Stimulated activated naive CD8-positive, alpha-beta T cell treated with anti-CD3 and anti-CD28 coated beads, Interleukin-15, Interleukin-2, amounts not matched to agents 100 ng/mL and 50 ng/mL, for 24 hours (primary cell): ENCODE measurements at regions not wholly inside any gene's neighbourhood (a gene's known extent, or its start where the extent isn't known, plus 50 kb on each side); places are given as distances from the start of the nearest gene placed in this dataset.
"Not testable (repeated sequence)": the region's sequence is repeated elsewhere in the genome, so short reads cannot be mapped to it uniquely, and the experiment has no call there.

Source experiments
- H3K27ac Mint-ChIP-seq: one replicate; pipeline ENCODE4 v1.8.0; 2021; ENCODE audit warnings: mild to moderate bottlenecking, mixed read lengths
- H3K27me3 Mint-ChIP-seq: one replicate; pipeline ENCODE4 v1.8.0; 2021; ENCODE audit warnings: mixed read lengths
- H3K36me3 Mint-ChIP-seq: one replicate; pipeline ENCODE4 v1.8.0; 2021; ENCODE audit warnings: low read depth, mixed read lengths
- H3K4me1 Mint-ChIP-seq: one replicate; pipeline ENCODE4 v1.8.0; 2021; ENCODE audit warnings: low read depth, mixed read lengths
- H3K4me3 Mint-ChIP-seq: one replicate; pipeline ENCODE4 v1.8.0; 2021; ENCODE audit warnings: mild to moderate bottlenecking, mixed read lengths
- H3K9me3 Mint-ChIP-seq: one replicate; pipeline ENCODE4 v1.8.0; 2021; ENCODE audit warnings: mixed read lengths

DNA sequence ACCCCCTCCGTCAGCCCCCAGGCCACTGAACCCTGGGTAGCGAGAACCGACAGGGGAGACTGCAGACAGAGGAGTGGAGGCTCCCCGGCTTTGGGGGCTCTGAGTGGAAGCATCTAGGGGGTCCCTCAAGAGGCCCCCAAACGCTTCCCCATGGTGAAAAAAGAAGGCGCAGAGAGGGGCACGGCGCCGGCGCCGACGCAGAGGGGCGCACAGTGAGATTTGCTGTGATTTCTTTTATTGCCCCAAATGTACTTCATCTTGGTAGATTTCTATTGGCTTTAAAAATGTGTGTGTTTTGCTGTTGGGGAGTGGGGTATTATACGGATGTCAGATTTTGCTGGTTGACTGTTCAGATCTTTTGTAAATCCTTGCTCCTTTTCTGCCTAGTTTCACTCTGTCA is 392.9 kb downstream of the GOLGA6L6 start:
- H3K4me1 Mint-ChIP-seq, H3K27me3 Mint-ChIP-seq, H3K36me3 Mint-ChIP-seq, H3K27ac Mint-ChIP-seq, H3K9me3 Mint-ChIP-seq, H3K4me3 Mint-ChIP-seq: not testable (repeated sequence)

GRCh38 chr15:20148008-20148407 is 393.6 kb downstream of the GOLGA6L6 start:
- not testable (repeated sequence) for H3K27ac Mint-ChIP-seq, H3K36me3 Mint-ChIP-seq, H3K4me1 Mint-ChIP-seq, H3K4me3 Mint-ChIP-seq, H3K27me3 Mint-ChIP-seq, H3K9me3 Mint-ChIP-seq

DNA sequence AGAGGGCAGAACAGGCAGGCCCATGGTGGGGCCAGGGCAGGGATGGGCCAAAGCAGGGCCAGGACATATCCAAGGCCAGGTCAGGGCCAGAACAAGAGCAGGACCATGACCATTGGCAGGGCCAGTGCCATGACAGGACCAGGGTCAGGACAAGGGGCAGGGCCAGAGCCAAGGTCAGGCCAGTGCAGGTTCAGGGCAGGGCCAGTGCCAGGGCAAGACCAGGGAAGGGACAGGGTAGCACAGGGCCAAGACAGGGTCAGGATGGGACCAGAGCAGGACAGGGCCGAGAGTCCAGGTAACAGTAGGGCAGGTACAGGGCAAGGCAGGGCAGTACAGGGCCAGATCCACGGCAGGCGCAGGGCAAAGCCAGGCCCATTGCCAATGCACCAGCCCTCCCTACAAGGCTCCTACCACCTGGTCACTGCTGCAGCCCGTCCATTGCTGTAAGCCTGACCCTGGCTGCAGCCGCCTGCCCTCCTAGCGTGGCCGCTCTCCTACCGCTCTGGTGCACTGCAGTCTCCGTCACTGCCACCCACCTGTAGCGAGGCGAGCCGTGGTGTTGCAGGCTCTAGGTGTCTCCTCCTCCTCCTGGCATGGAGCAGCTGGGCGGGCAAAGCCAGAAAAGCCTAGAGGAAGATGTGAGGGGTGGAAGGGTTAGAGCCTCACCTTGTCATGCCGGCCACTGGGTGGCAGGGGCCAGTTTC is 397.1 kb downstream of the GOLGA6L6 start:
- H3K36me3 Mint-ChIP-seq, H3K27ac Mint-ChIP-seq, H3K27me3 Mint-ChIP-seq, H3K4me3 Mint-ChIP-seq, H3K4me1 Mint-ChIP-seq, H3K9me3 Mint-ChIP-seq: not testable (repeated sequence)

- H3K9me3 Mint-ChIP-seq, H3K27me3 Mint-ChIP-seq, H3K4me1 Mint-ChIP-seq, H3K4me3 Mint-ChIP-seq, H3K36me3 Mint-ChIP-seq, H3K27ac Mint-ChIP-seq: not testable (repeated sequence)
Measured at GRCh38 chr15:20142906-20143305, 398.7 kb downstream of the GOLGA6L6 start.

- not testable (repeated sequence) for H3K27ac Mint-ChIP-seq, H3K4me3 Mint-ChIP-seq, H3K27me3 Mint-ChIP-seq, H3K4me1 Mint-ChIP-seq, H3K36me3 Mint-ChIP-seq, H3K9me3 Mint-ChIP-seq
Measured at GRCh38 chr15:20142410-20142809, 399.2 kb downstream of the GOLGA6L6 start.

GRCh38 chr15:20124668-20125067 is 416.9 kb downstream of the GOLGA6L6 start:
- not testable (repeated sequence) for H3K4me1 Mint-ChIP-seq, H3K27ac Mint-ChIP-seq, H3K27me3 Mint-ChIP-seq, H3K36me3 Mint-ChIP-seq, H3K4me3 Mint-ChIP-seq, H3K9me3 Mint-ChIP-seq

- Mint-ChIP-seq H3K9me3 (no peaks in the 10 kb centered on the region), H3K27me3 (no peaks in the 10 kb centered on the region), H3K27ac (no peak overlapping the region), H3K36me3 (no peaks in the 10 kb centered on the region), H3K4me1 (no peaks in the 10 kb centered on the region), H3K4me3 (no peak overlapping the region)
Measured at GRCh38 chr15:20106026-20106425, 435.6 kb downstream of the GOLGA6L6 start.

DNA sequence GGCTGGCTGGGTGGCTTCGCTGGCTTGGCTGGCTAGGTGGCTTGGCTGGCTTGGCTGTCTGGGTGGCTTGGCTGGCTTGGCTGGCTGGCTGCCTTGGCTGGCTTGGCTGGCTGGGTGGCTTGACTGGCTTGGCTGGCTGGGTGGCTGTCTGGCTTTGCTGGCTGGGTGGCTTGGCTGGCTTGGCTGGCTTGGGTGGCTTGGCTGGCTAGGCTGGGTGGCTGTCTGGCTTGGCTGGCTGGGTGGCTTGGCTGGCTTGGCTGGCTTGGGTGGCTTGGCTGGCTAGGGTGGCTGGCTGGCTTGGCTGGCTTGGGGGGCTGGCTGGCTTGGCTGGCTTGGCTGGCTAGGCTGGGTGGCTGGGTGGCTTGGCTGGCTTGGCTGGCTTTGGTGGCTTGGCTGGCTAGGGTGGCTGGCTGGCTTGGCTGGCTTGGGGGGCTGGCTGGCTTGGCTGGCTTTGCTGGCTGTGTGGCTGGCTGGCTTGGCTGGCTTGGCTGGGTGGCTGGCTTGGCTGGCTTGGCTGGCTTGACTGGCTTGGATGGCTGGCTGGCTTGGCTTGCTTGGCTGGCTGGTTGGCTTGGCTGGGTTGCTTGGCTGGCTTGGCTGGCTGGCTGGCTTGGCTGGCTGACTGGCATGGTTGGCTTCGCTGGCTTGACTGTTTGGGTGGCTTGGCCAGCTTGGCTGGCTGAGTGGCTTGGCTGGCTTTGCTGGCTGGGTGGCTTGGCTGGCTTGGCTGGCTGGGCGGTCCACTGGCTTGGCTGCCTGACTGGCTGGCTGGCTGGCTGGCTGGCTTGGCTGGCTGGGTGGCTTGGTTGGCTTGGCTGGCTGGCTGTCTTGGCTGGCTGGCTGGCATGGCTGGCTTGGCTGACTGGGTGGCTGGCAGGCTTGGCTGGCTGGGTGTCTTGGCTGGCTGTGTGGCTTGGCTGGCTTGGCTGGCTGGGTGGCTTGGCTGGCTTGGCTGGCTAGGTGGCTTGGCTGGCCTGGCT is 436.3 kb downstream of the GOLGA6L6 start:
- H3K27ac Mint-ChIP-seq, H3K36me3 Mint-ChIP-seq, H3K9me3 Mint-ChIP-seq, H3K27me3 Mint-ChIP-seq, H3K4me1 Mint-ChIP-seq, H3K4me3 Mint-ChIP-seq: not testable (repeated sequence)

- H3K27ac Mint-ChIP-seq, H3K9me3 Mint-ChIP-seq, H3K4me3 Mint-ChIP-seq, H3K36me3 Mint-ChIP-seq, H3K27me3 Mint-ChIP-seq, H3K4me1 Mint-ChIP-seq: not testable (repeated sequence)
Measured at GRCh38 chr15:20104551-20104950, 437.0 kb downstream of the GOLGA6L6 start.

- H3K9me3 Mint-ChIP-seq, H3K4me3 Mint-ChIP-seq, H3K27ac Mint-ChIP-seq, H3K4me1 Mint-ChIP-seq, H3K36me3 Mint-ChIP-seq, H3K27me3 Mint-ChIP-seq: not testable (repeated sequence)
Measured at GRCh38 chr15:20102862-20103261, 438.7 kb downstream of the GOLGA6L6 start.

DNA sequence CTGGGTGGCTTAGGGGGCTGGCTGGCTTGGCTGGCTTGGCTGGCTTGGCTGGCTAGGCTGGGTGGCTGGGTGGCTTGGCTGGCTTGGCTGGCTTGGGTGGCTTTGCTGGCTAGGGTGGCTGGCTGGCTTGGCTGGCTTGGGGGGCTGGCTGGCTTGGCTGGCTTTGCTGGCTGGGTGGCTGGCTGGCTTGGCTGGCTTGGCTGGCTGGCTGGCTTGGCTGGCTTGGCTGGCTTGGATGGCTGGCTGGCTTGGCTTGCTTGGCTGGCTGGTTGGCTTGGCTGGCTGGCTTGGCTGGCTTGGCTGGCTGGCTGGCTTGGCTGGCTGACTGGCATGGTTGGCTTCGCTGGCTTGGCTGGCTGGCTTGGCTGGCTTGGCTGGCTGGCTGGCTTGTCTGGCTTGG is 439.4 kb downstream of the GOLGA6L6 start:
- H3K27me3 Mint-ChIP-seq, H3K27ac Mint-ChIP-seq, H3K36me3 Mint-ChIP-seq, H3K9me3 Mint-ChIP-seq, H3K4me1 Mint-ChIP-seq, H3K4me3 Mint-ChIP-seq: not testable (repeated sequence)

DNA sequence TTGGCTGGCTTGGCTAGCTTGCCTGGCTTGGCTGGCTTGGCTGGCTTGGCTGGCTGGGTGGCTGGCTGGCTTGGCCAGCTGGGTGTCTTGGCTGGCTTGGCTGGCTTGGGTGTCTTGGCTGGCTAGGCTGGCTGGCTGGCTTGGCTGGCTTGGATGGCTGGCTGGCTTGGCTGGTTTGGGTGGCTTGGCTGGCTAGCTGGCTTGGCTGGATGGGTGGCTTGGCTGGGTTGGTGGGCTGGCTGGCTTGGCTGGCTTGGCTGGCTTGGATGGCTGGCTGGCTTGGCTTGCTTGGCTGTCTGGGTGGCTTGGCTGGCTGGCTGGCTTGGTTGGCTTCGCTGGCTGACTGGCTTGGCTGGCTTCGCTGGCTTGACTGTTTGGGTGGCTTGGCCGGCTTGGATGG is 440.3 kb downstream of the GOLGA6L6 start:
- H3K4me1 Mint-ChIP-seq, H3K36me3 Mint-ChIP-seq, H3K27me3 Mint-ChIP-seq, H3K4me3 Mint-ChIP-seq, H3K27ac Mint-ChIP-seq, H3K9me3 Mint-ChIP-seq: not testable (repeated sequence)

DNA sequence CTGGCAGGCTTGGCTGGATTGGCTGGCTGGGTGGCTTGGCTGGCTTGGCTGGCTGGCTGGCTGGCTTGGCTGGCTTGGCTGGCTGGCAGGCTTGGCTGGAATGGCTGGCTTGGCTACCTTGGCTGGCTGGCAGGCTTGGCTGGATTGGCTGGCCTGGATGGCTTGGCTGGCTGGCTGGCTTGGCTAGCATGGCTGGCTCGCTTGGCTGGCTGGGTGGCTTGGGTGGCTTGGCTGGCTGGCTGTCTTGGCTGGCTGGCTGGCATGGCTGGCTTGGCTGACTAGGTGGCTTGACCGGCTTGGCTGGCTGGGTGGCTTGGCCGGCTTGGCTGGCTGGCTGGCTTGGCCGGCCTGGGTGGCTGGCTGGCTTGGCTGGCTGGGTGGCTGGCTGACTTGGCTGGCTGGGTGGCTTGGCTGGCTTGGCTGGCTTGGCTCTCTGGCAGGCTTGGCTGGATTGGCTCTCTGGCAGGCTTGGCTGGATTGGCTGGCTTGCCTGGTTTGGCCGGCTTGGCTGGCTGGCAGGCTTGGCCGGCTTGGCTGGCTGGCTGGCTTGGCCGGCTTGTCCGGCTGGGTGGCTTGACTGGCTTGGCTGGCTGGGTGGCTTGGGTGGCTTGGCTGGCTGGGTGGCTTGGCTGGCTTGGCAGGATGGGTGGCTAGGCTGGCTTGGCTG is 440.9 kb downstream of the GOLGA6L6 start:
- H3K9me3 Mint-ChIP-seq, H3K4me1 Mint-ChIP-seq, H3K4me3 Mint-ChIP-seq, H3K27me3 Mint-ChIP-seq, H3K27ac Mint-ChIP-seq, H3K36me3 Mint-ChIP-seq: not testable (repeated sequence)

DNA sequence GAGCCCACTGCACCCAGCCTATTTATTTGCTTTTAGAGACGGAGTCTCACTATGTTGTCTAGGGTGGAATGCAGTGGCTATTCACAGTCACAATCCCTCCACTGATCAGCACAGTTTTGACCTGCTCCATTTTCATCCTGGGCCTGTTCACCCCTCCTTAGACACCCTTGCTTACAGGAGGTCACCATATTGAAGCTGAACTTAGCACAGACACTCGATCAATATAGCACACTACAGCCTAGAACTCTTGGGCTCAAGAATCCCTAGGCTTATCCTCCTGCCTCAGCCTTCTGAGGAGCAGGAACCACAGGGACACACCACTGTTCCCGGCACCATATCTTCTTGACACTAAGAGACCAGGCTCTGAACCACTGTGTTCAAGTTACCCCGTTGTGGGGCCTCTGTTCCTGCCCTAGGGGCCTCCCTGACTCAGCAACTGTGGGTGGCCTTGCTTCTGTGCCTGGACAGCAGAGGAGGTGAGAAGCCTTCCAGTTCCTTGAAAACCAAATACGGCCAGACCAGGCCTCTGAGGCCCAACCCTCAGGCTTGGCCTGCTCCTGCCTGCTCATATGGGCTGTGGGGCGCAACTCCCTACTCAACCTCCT is 445.8 kb downstream of the GOLGA6L6 start:
- not testable (repeated sequence) for H3K4me3 Mint-ChIP-seq, H3K27ac Mint-ChIP-seq

GRCh38 chr15:20089541-20089940 is 452.1 kb downstream of the GOLGA6L6 start:
- H3K9me3 Mint-ChIP-seq, H3K36me3 Mint-ChIP-seq, H3K27ac Mint-ChIP-seq, H3K27me3 Mint-ChIP-seq, H3K4me1 Mint-ChIP-seq, H3K4me3 Mint-ChIP-seq: not testable (repeated sequence)

More for the DNA sequence above, 445.8 kb downstream of the GOLGA6L6 start:
- not testable (repeated sequence) for H3K4me1 Mint-ChIP-seq, H3K9me3 Mint-ChIP-seq, H3K36me3 Mint-ChIP-seq, H3K27me3 Mint-ChIP-seq
